ENCODE measurements at regions not wholly inside any gene's neighbourhood (a gene's known extent, or its start where the extent isn't known, plus 50 kb on each side); places are given as distances from the start of the nearest gene placed in this dataset.

DNA sequence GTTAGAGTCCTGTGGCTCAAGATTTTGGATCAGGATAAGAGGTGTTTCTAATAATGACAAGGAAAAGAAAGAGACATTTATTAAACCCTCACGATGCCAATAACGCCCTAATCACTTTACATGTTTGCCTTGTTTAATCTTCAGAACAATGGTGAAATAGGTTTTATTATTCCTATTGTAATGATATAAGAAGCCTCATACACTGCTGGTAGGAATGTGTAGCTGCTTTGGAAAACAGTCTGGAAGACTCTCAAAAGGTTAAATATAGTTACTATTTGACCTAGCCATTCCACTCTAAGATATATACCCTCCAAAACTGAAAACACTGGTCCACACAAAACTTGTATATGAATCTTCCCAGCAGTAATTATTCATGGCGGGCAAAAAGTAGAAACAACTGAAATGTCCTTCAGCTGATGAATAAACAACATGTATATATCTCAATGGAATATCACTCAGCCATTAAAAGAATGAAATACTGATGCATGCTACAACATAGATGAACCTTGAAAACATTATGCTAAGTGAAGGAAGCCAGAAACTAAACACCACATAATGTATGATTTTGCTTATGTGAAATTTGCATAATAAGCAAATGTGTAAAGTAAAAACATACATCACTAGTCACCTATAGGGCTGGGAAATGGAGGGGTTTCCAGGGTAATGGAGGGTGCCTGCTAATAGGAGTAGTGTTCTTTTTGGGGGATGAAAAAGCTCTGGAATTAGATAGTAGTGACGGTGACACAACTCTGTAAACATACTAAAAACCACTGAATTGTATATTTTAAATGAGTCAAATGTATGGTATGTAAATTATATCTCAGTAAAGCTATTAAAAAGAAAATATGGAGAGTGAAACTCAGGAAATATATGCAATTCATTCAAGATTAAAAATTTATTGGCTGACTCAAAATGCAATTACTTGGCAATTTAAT is 76.9 kb upstream of the ANK3 start:
- no peak overlapping the region for H3K4me3 ChIP-seq
- intact Hi-C loops (cut with DNase I) = no loop called here
- WGBS, 2 donors = 74 to 75% methylated on average over 4 of the region's 4 CpGs
- no peak overlapping the region for H3K27ac ChIP-seq
- H3K4me1 ChIP-seq = no peaks in the 10 kb centered on the region
- TF ChIP-seq, protein P1, sequence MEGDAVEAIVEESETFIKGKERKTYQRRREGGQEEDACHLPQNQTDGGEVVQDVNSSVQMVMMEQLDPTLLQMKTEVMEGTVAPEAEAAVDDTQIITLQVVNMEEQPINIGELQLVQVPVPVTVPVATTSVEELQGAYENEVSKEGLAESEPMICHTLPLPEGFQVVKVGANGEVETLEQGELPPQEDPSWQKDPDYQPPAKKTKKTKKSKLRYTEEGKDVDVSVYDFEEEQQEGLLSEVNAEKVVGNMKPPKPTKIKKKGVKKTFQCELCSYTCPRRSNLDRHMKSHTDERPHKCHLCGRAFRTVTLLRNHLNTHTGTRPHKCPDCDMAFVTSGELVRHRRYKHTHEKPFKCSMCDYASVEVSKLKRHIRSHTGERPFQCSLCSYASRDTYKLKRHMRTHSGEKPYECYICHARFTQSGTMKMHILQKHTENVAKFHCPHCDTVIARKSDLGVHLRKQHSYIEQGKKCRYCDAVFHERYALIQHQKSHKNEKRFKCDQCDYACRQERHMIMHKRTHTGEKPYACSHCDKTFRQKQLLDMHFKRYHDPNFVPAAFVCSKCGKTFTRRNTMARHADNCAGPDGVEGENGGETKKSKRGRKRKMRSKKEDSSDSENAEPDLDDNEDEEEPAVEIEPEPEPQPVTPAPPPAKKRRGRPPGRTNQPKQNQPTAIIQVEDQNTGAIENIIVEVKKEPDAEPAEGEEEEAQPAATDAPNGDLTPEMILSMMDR (IDR thresholded peaks at IDR 0.05) = no peak
- TF ChIP-seq POLR2A (IDR thresholded peaks at IDR 0.05) = no peak
- H3K36me3 ChIP-seq = no peaks in the 10 kb centered on the region
- DNase-seq = no peak
- no peaks in the 10 kb centered on the region for H3K27me3 ChIP-seq
- no peaks in the 10 kb centered on the region for H3K9me3 ChIP-seq

DNA sequence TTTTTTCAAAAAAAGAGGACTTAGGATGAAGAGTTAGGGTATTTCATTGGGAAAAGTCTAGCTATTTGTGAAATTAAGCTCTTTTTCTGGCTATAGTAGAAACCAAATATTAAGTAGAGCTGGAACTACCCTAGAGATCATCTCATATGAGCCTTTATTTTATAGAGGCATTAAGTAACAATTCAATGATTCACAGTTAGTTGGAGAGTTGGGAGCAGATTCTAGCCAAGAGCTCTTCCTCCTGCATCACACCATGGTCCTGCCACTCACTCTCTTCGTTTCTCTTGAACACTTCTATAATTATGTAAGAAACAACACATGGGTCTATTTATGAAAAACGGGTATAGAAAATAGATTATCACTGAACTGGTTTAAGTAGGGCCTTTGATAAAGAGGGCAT is 76.1 kb upstream of the ANK3 start:
- H3K27me3 ChIP-seq = no peaks in the 10 kb centered on the region
- no peak for DNase-seq
- WGBS, 2 donors = 44 to 59% methylated on average over 2 of the region's 2 CpGs
- no peaks in the 10 kb centered on the region for H3K9me3 ChIP-seq
- intact Hi-C loops (cut with DNase I) = no loop called here
- no peak for TF ChIP-seq POLR2A (IDR thresholded peaks at IDR 0.05)
- TF ChIP-seq, protein P1 (IDR thresholded peaks at IDR 0.05) = no peak
- no peaks in the 10 kb centered on the region for H3K4me1 ChIP-seq
- H3K27ac ChIP-seq = no peak overlapping the region
- no peaks in the 10 kb centered on the region for H3K36me3 ChIP-seq
- H3K4me3 ChIP-seq = no peak overlapping the region

DNA sequence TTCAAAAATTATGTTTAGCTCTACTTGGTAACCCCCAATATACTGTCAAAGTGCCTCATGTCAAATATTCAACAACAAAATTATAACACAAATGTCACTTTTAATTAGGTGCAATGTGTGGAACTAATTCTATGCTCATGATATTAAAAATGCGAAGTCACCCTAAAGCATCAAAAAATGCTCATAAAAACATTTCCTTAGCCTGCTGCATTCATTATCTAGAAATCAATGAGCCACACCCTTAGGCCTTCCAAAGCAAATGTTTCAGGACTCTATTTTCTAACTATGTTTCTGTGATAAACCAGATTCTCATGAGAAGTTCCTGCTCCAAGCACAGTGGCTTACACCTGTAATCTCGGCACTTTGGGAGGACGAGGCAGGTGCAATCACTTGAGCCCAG is 75.0 kb upstream of the ANK3 start:
- Histone ChIP-seq H3K9me3 (no peaks in the 10 kb centered on the region), H3K27me3 (no peaks in the 10 kb centered on the region), H3K36me3 (no peaks in the 10 kb centered on the region), H3K4me1 (no peaks in the 10 kb centered on the region), H3K27ac (no peak overlapping the region), H3K4me3 (no peak overlapping the region)
- DNase-seq = no peak
- TF ChIP-seq, protein P1 (IDR thresholded peaks at IDR 0.05) = no peak
- no peak for TF ChIP-seq POLR2A (IDR thresholded peaks at IDR 0.05)
- intact Hi-C loops (cut with DNase I) = no loop called here
- WGBS, 2 donors = 89 to 90% methylated on average over 3 of the region's 3 CpGs

DNA sequence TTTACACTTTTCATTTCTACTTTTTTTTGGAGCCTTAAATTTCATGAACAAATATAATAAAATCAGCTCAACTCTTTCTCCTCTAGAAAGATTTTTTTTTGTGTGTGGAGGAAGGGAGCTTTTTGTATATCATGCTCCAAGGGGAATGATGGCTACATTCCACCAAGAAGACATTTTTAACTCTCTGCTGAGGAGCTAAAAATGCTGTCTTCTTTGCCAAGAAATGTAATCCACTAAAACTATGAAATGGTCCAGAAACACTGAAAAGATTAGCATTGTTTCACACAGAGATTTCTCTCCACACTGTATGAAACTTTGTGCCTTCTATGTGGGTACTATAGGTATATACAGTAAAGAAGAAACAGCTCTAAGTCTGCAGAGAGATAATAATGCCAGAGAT is 74.1 kb upstream of the ANK3 start:
- no peaks in the 10 kb centered on the region for H3K4me1 ChIP-seq

DNA sequence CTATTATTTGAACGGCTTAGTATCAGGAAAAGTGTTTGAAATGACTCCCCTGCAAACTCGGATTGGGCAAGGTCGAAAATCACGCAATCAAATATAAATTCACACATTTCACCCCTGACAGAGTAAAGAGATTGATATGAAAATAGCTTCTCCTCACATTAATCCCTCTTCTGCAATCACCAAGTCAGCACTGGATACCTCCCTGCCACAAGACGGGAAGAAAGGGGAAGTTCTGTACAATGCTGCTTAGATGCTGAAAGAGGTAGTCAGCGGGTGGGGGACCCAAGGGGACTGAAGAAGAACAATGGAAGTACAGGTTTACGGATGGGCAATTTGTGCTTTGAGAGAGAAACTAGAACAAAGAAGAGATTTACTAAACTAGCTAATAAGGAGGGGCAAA is 72.0 kb upstream of the ANK3 start:
- Histone ChIP-seq H3K9me3 (no peaks in the 10 kb centered on the region), H3K36me3 (no peaks in the 10 kb centered on the region), H3K4me3 (no peak overlapping the region), H3K27ac (no peak overlapping the region), H3K4me1 (no peaks in the 10 kb centered on the region), H3K27me3 (no peaks in the 10 kb centered on the region)
- DNase-seq = no peak
- intact Hi-C loops (cut with DNase I) = no loop called here
- TF ChIP-seq, protein P1 (IDR thresholded peaks at IDR 0.05) = no peak
- no peak for TF ChIP-seq POLR2A (IDR thresholded peaks at IDR 0.05)
- 82% methylated on average over 7 of the region's 7 CpGs for WGBS, 2 donors

More for the DNA sequence above, 74.1 kb upstream of the ANK3 start:
- H3K4me3 ChIP-seq = no peak overlapping the region
- TF ChIP-seq, protein P1 (IDR thresholded peaks at IDR 0.05) = no peak
- no peak for TF ChIP-seq POLR2A (IDR thresholded peaks at IDR 0.05)
- H3K27ac ChIP-seq = no peak overlapping the region
- H3K36me3 ChIP-seq = no peaks in the 10 kb centered on the region
- no peaks in the 10 kb centered on the region for H3K9me3 ChIP-seq
- DNase-seq = no peak
- intact Hi-C loops (cut with DNase I) = no loop called here
- H3K27me3 ChIP-seq = no peaks in the 10 kb centered on the region

Measured in esophagus squamous epithelium (tissue), 5 donors.